Stimulated activated CD4-positive, alpha-beta T cell treated with anti-CD3 and anti-CD28 coated beads, Interleukin-15, amount 100 ng/mL, for 24 hours (primary cell): ENCODE measurements at regions not wholly inside any gene's neighbourhood (a gene's known extent, or its start where the extent isn't known, plus 50 kb on each side); places are given as distances from the start of the nearest gene placed in this dataset.
"Not testable (repeated sequence)": the region's sequence is repeated elsewhere in the genome, so short reads cannot be mapped to it uniquely, and the experiment has no call there.

Experiments used
- DNase-seq: peaks from one replicate; pipeline ENCODE4 v3.0.0-alpha.2; 2020

GRCh38 chr10:61612450-61612849 is 50.3 kb upstream of the CABCOCO1 start:
- no peak for DNase-seq

GRCh38 chr10:61612009-61612408 is 50.7 kb upstream of the CABCOCO1 start:
- no peak for DNase-seq

- no peak for DNase-seq
Observed at GRCh38 chr10:61609701-61610100, 53.0 kb upstream of the CABCOCO1 start.

- no peak for DNase-seq
Observed at GRCh38 chr10:61608255-61609033, 54.3 kb upstream of the CABCOCO1 start.

- DNase-seq: no peak
Observed at GRCh38 chr10:61606959-61607907, 55.5 kb upstream of the CABCOCO1 start.

- DNase-seq: no peak
Observed at GRCh38 chr10:61605221-61605620, 57.5 kb upstream of the CABCOCO1 start.

- DNase-seq: no peak
Observed at GRCh38 chr10:61600399-61600798, 62.3 kb upstream of the CABCOCO1 start.

GRCh38 chr10:61594430-61594829 is 68.3 kb upstream of the CABCOCO1 start:
- DNase-seq: no peak

- DNase-seq: peak; percentile 13
Observed at GRCh38 chr10:61592581-61592980, 70.1 kb upstream of the CABCOCO1 start.

- DNase-seq: no peak
Observed at GRCh38 chr10:61589547-61590243, 73.0 kb upstream of the CABCOCO1 start.

GRCh38 chr10:61588770-61589211 is 73.9 kb upstream of the CABCOCO1 start:
- no peak for DNase-seq

- no peak for DNase-seq
Observed at GRCh38 chr10:61586829-61587228, 75.9 kb upstream of the CABCOCO1 start.

GRCh38 chr10:61580608-61581007 is 82.1 kb upstream of the CABCOCO1 start:
- no peak for DNase-seq

- DNase-seq: not testable (repeated sequence)
Observed at GRCh38 chr10:61570204-61570603, 92.5 kb upstream of the CABCOCO1 start.

- DNase-seq: no peak
Observed at GRCh38 chr10:61567729-61568128, 95.0 kb upstream of the CABCOCO1 start.

GRCh38 chr10:61565819-61566560 is 96.7 kb upstream of the CABCOCO1 start:
- DNase-seq: no peak

- no peak for DNase-seq
Observed at GRCh38 chr10:61564444-61564843, 98.3 kb upstream of the CABCOCO1 start.

GRCh38 chr10:61559615-61560014 is 103.1 kb upstream of the CABCOCO1 start:
- no peak for DNase-seq

GRCh38 chr10:61558188-61558587 is 104.5 kb upstream of the CABCOCO1 start:
- no peak for DNase-seq

GRCh38 chr10:61554925-61555324 is 101.7 kb upstream of the TMEM26 start:
- DNase-seq: no peak

GRCh38 chr10:61549861-61550260 is 96.7 kb upstream of the TMEM26 start:
- DNase-seq: no peak

GRCh38 chr10:61548364-61548763 is 95.2 kb upstream of the TMEM26 start:
- DNase-seq: no peak
